HEK293T (cell line): ENCODE measurements at regions not wholly inside any gene's neighbourhood (a gene's known extent, or its start where the extent isn't known, plus 50 kb on each side); places are given as distances from the start of the nearest gene placed in this dataset.
A peak's percentile ranks its signal among the peaks of the same experiment; 100 is the strongest.

Experiments
- CTCF ChIA-PET: fragments of 350-600 bp; formaldehyde crosslinking; extraction: SDS; loops from one replicate; lab custom pipeline; 2021; ENCODE audit warnings: antibody characterized with exemption, inconsistent platforms; lab: Yijun Ruan, JAX
- POLR2A ChIA-PET: fragments of 350-600 bp; formaldehyde crosslinking; extraction: SDS; loops from one replicate; lab custom pipeline; 2020; ENCODE audit warnings: antibody characterized with exemption, inconsistent platforms; lab: Yijun Ruan, JAX
- DNase-seq: peaks from one replicate; pipeline ENCODE4 v3.0.0; 2012; ENCODE audit warnings: mixed read lengths; ENCODE audit errors: extremely low spot score
- ARNT ChIP-seq: fragments of 450-650 bp; IDR thresholded peaks from 2 replicates; pipeline ENCODE4 v1.6.1; 2017; ENCODE audit warnings: mild to moderate bottlenecking
- BHLHE40 ChIP-seq: fragments of 450-650 bp; IDR thresholded peaks from 2 replicates; pipeline ENCODE4 v1.6.1; 2016; ENCODE audit warnings: mild to moderate bottlenecking, moderate library complexity, borderline replicate concordance
- CTBP1 ChIP-seq: fragments of 450-650 bp; IDR thresholded peaks from 2 replicates; pipeline ENCODE4 v1.6.1; 2016; ENCODE audit warnings: borderline replicate concordance
- ELF4 ChIP-seq: fragments of 450-650 bp; IDR thresholded peaks from 2 replicates; pipeline ENCODE4 v1.6.1; 2017; ENCODE audit warnings: antibody characterized with exemption
- FOXA1 ChIP-seq: fragments of 450-650 bp; IDR thresholded peaks from 2 replicates; pipeline ENCODE4 v1.6.1; 2016; ENCODE audit warnings: mild to moderate bottlenecking
- FOXK2 ChIP-seq: fragments of 450-650 bp; IDR thresholded peaks from 2 replicates; pipeline ENCODE4 v1.6.1; 2016; ENCODE audit warnings: mild to moderate bottlenecking
- FOXM1 ChIP-seq: fragments of 450-650 bp; IDR thresholded peaks from 2 replicates; pipeline ENCODE4 v1.6.1; 2017; ENCODE audit warnings: mild to moderate bottlenecking, borderline replicate concordance
- HDGF ChIP-seq: fragments of 450-650 bp; IDR thresholded peaks from 2 replicates; pipeline ENCODE4 v1.6.1; 2017; ENCODE audit warnings: antibody characterized with exemption, borderline replicate concordance
- L3MBTL2 ChIP-seq: fragments of 450-650 bp; conservative IDR thresholded peaks from 2 replicates; pipeline ENCODE4 v1.6.1; 2016; ENCODE audit warnings: mild to moderate bottlenecking
- LEF1 ChIP-seq: fragments of 450-650 bp; IDR thresholded peaks from 2 replicates; pipeline ENCODE4 v1.6.1; 2017; ENCODE audit warnings: mild to moderate bottlenecking, borderline replicate concordance
- NFRKB ChIP-seq: fragments of 450-650 bp; IDR thresholded peaks from 2 replicates; pipeline ENCODE4 v1.6.1; 2016; ENCODE audit warnings: mild to moderate bottlenecking, moderate library complexity
- PKNOX1 ChIP-seq: fragments of 450-650 bp; IDR thresholded peaks from 2 replicates; pipeline ENCODE4 v1.6.1; 2016
- SP1 ChIP-seq: fragments of 450-650 bp; IDR thresholded peaks from 2 replicates; pipeline ENCODE4 v1.6.1; 2017
- SUZ12 ChIP-seq: fragments of 450-650 bp; IDR thresholded peaks from 2 replicates; pipeline ENCODE4 v1.6.1; 2016; ENCODE audit warnings: mild to moderate bottlenecking
- TARDBP ChIP-seq: fragments of 450-650 bp; IDR thresholded peaks from 2 replicates; pipeline ENCODE4 v1.6.1; 2016
- ZNF384 ChIP-seq: fragments of 450-650 bp; IDR thresholded peaks from 2 replicates; pipeline ENCODE4 v1.6.1; 2016

GRCh38 chrX:45815441-45815840 lies 614.8 kb upstream of the DIPK2B start:
- no peak for DNase-seq
- TF ChIP-seq BHLHE40 = no peak
- TF ChIP-seq FOXK2 = no peak
- TF ChIP-seq FOXA1 = no peak
- no peak for TF ChIP-seq NFRKB
- POLR2A ChIA-PET = no interaction called here
- CTCF ChIA-PET = no interaction called here

DNA sequence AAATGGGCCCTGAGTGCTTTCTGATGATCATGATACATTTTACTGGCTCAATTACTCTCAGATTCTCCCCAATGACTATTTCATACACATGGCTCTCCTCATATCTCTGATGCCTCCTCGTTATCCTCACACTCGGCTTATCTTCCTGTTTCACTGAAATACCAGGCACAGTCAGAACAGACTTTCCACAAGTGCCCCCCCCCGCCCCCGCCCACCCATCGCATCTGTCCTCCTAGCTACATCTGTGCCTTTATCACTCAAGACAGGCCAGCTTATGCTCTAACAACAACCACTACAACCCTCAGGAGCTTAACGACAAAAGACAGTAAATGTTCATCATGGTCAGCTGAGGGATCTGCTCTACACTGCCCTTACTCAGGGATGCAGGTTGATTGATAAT lies 610.6 kb upstream of the DIPK2B start:
- ChIA-PET POLR2A (no interaction called here), CTCF (no interaction called here)
- no peak for DNase-seq
- no peak for TF ChIP-seq ELF4
- TF ChIP-seq SUZ12 = no peak
- no peak for TF ChIP-seq CTBP1
- no peak for TF ChIP-seq ZNF384
- no peak for TF ChIP-seq TARDBP
- TF ChIP-seq FOXA1 = no peak
- TF ChIP-seq PKNOX1 = no peak

- ChIA-PET CTCF (interaction anchor here (0.6 kb wide), 1 partner anchor 419 kb away, joined by 3 read pairs; no protein-coding TSS in a partner anchor), POLR2A (interaction anchor here (1.2 kb wide), 1 partner anchor 44 kb away, joined by 4 read pairs; no protein-coding TSS in a partner anchor)
- no peak for TF ChIP-seq ARNT
- TF ChIP-seq L3MBTL2 = no peak
- TF ChIP-seq SUZ12 = no peak
- no peak for TF ChIP-seq FOXA1
- no peak for TF ChIP-seq SP1
- no peak for TF ChIP-seq ZNF384
- no peak for TF ChIP-seq FOXM1
- TF ChIP-seq HDGF = no peak
- DNase-seq = no peak
Measured at GRCh38 chrX:45807572-45808425, 607.1 kb upstream of the DIPK2B start.

- CTCF ChIA-PET = interaction anchor here (0.6 kb wide), 2 partner anchors 289 to 418 kb away, joined by 3 to 4 read pairs; no protein-coding TSS in a partner anchor
- TF ChIP-seq LEF1 (no peak), PKNOX1 (peak; percentile 54)
- no peak for DNase-seq
- POLR2A ChIA-PET = interaction anchor here (1.6 kb wide), 2 partner anchors 36 to 37 kb away, joined by 6 to 8 read pairs; no protein-coding TSS in a partner anchor
Measured at GRCh38 chrX:45806410-45807121, 605.9 kb upstream of the DIPK2B start.

GRCh38 chrX:45804276-45804675 lies 603.6 kb upstream of the DIPK2B start:
- TF ChIP-seq HDGF (no peak), SUZ12 (no peak), LEF1 (no peak), FOXM1 (no peak), PKNOX1 (no peak), FOXK2 (no peak), FOXA1 (no peak), NFRKB (no peak), ELF4 (no peak), BHLHE40 (no peak), SP1 (no peak), ZNF384 (no peak)
- ChIA-PET CTCF (no interaction called here), POLR2A (no interaction called here)
- DNase-seq = no peak

- no peak for TF ChIP-seq L3MBTL2
- TF ChIP-seq SP1 = no peak
- TF ChIP-seq SUZ12 = no peak
- TF ChIP-seq BHLHE40 = no peak
- no peak for TF ChIP-seq LEF1
- no peak for TF ChIP-seq PKNOX1
- no peak for TF ChIP-seq NFRKB
- no peak for TF ChIP-seq TARDBP
- TF ChIP-seq FOXA1 = no peak
- TF ChIP-seq FOXM1 = no peak
- no peak for TF ChIP-seq ARNT
- no peak for TF ChIP-seq ELF4
- TF ChIP-seq FOXK2 = no peak
- TF ChIP-seq CTBP1 = no peak
- no peak for TF ChIP-seq HDGF
- no peak for TF ChIP-seq ZNF384
- no peak for DNase-seq
- ChIA-PET CTCF (no interaction called here), POLR2A (no interaction called here)
Measured at GRCh38 chrX:45803383-45803921, 602.8 kb upstream of the DIPK2B start.
